ENCODE measurements at regions not wholly inside any gene's neighbourhood (a gene's known extent, or its start where the extent isn't known, plus 50 kb on each side); places are given as distances from the start of the nearest gene placed in this dataset.
"Not testable (repeated sequence)": the region's sequence is repeated elsewhere in the genome, so short reads cannot be mapped to it uniquely, and the experiment has no call there.

GRCh38 chr11:34788642-34789041 is 127.5 kb downstream of the APIP start:
- no peak overlapping the region for H3K4me3 ChIP-seq (ENCODE audit: low read depth, poor library complexity, severe bottlenecking)
- intact Hi-C loops (cut with DNase I; ENCODE audit: low total_unique reads): no loop called here
- 66 to 78% methylated on average over 2 of the region's 2 CpGs for WGBS, 2 donors
- TF ChIP-seq POLR2A (IDR thresholded peaks at IDR 0.05): no peak
- no peak for TF ChIP-seq CTCF (IDR thresholded peaks at IDR 0.05)
- no peak for DNase-seq (ENCODE audit: low spot score in 2 of 2)

GRCh38 chr11:34787895-34788294 is 128.3 kb downstream of the APIP start:
- WGBS, 2 donors: 74 to 81% methylated on average over 1 of the region's 1 CpG
- no peak for DNase-seq (ENCODE audit: low spot score in 2 of 2)
- no peak overlapping the region for H3K4me3 ChIP-seq (ENCODE audit: low read depth, poor library complexity, severe bottlenecking)
- intact Hi-C loops (cut with DNase I; ENCODE audit: low total_unique reads): no loop called here
- no peak for TF ChIP-seq CTCF (IDR thresholded peaks at IDR 0.05)
- no peak for TF ChIP-seq POLR2A (IDR thresholded peaks at IDR 0.05)

GRCh38 chr11:34787348-34787747 is 128.8 kb downstream of the APIP start:
- 80 to 82% methylated on average over 1 of the region's 1 CpG for WGBS, 2 donors
- no peak for TF ChIP-seq CTCF (IDR thresholded peaks at IDR 0.05)
- TF ChIP-seq POLR2A (IDR thresholded peaks at IDR 0.05): no peak
- intact Hi-C loops (cut with DNase I; ENCODE audit: low total_unique reads): no loop called here
- H3K4me3 ChIP-seq (ENCODE audit: low read depth, poor library complexity, severe bottlenecking): no peak overlapping the region
- DNase-seq (ENCODE audit: low spot score in 2 of 2): no peak

GRCh38 chr11:34784318-34784841 is 131.8 kb downstream of the APIP start:
- intact Hi-C loops (cut with DNase I; ENCODE audit: low total_unique reads): no loop called here
- no peak overlapping the region for H3K4me3 ChIP-seq (ENCODE audit: low read depth, poor library complexity, severe bottlenecking)
- no peak for DNase-seq (ENCODE audit: low spot score in 2 of 2)
- no peak for TF ChIP-seq CTCF (IDR thresholded peaks at IDR 0.05)
- no peak for TF ChIP-seq POLR2A (IDR thresholded peaks at IDR 0.05)
- WGBS, 2 donors: 42 to 53% methylated on average over 2 of the region's 2 CpGs

GRCh38 chr11:34783816-34784317 is 132.3 kb downstream of the APIP start:
- intact Hi-C loops (cut with DNase I; ENCODE audit: low total_unique reads): no loop called here
- TF ChIP-seq POLR2A (IDR thresholded peaks at IDR 0.05) (no peak), CTCF (IDR thresholded peaks at IDR 0.05) (no peak)
- WGBS, 2 donors: 81 to 89% methylated on average over 3 of the region's 3 CpGs
- DNase-seq (ENCODE audit: low spot score in 2 of 2): no peak
- no peak overlapping the region for H3K4me3 ChIP-seq (ENCODE audit: low read depth, poor library complexity, severe bottlenecking)

GRCh38 chr11:34781826-34782225 is 134.4 kb downstream of the APIP start:
- H3K4me3 ChIP-seq (ENCODE audit: low read depth, poor library complexity, severe bottlenecking); DNase-seq (ENCODE audit: low spot score in 2 of 2); intact Hi-C loops (cut with DNase I; ENCODE audit: low total_unique reads): not testable (repeated sequence)
